Heart left ventricle (tissue), 16 donors: ENCODE measurements at regions not wholly inside any gene's neighbourhood (a gene's known extent, or its start where the extent isn't known, plus 50 kb on each side); places are given as distances from the start of the nearest gene placed in this dataset.

Source experiments
- ATAC-seq, 4 donors: fragments of 200-7000 bp; cut with Tn5 transposase; one replicate each; pipeline ENCODE4 v1.9.1; 2020 to 2022; ENCODE audit warnings: moderate library complexity in 4 of 4, mild to moderate bottlenecking in 3 of 4, moderate number of reproducible peaks in 1 of 4
- DNase-seq, 5 donors: peaks; one replicate each; pipeline ENCODE4 v3.0.0-alpha.2; 2020
- H3K27ac ChIP-seq, 12 donors: fragments of 200-600 bp; sonication (generic) in 4 of 12; one replicate each; pipeline versions ENCODE4 v1.5.0 to v1.8.0; 2016 to 2022; ENCODE audit warnings: mild to moderate bottlenecking in 2 of 12
- H3K27me3 ChIP-seq, 9 donors: fragments of 200-600 bp; sonication (generic) in 2 of 9; one replicate each; pipeline versions ENCODE4 v1.5.1 to v1.8.0; 2016 to 2022; ENCODE audit warnings: mild to moderate bottlenecking in 3 of 9
- H3K36me3 ChIP-seq, 9 donors: fragments of 200-600 bp; sonication (generic) in 2 of 9; one replicate each; pipeline versions ENCODE4 v1.5.0 to v1.8.0; 2018 to 2022; ENCODE audit warnings: mild to moderate bottlenecking in 2 of 9
- H3K4me1 ChIP-seq, 12 donors: fragments of 200-600 bp; sonication (generic) in 4 of 12; one replicate each; pipeline versions ENCODE4 v1.5.0 to v1.8.0; 2016 to 2022; ENCODE audit warnings: mild to moderate bottlenecking in 3 of 12
- H3K4me3 ChIP-seq, 12 donors: fragments of 200-600 bp; sonication (generic) in 4 of 12; one replicate each; pipeline versions ENCODE4 v1.5.0 to v1.8.0; 2017 to 2022; ENCODE audit warnings: mild to moderate bottlenecking in 9 of 12, moderate library complexity in 4 of 12
- H3K9me3 ChIP-seq, 12 donors: fragments of 200-600 bp; sonication (generic) in 4 of 12; one replicate each; pipeline versions ENCODE4 v1.5.0 to v1.8.0; 2016 to 2022; ENCODE audit warnings: mild to moderate bottlenecking in 1 of 12
- POLR2A ChIP-seq, 2 donors: fragments of 450-650 bp; IDR thresholded peaks; one replicate each; pipeline ENCODE4 v1.6.1; 2017; ENCODE audit warnings: antibody characterized with exemption in 2 of 2, mild to moderate bottlenecking in 2 of 2, moderate library complexity in 2 of 2
- WGBS, 4 donors: extraction: QIAGEN DNeasy Blood & Tissue Kit in 2 of 4; methylation state at CpG; one replicate each; pipeline versions ENCODE4 v1.1.5 to v1.1.7; 2013 to 2018; 5-methylcytosine and 5-hydroxymethylcytosine counted together
- intact Hi-C, 10 donors: fragments of 100-400 bp; cut with DNase I; formaldehyde crosslinking; loops; one replicate each; pipeline versions ENCODE4 v1.11.1 to v1.14.2; 2022
- TF ChIP-seq, protein P1 (sequence below), 12 donors: fragments of 200-600 bp; sonication (generic) in 4 of 12; IDR thresholded peaks; one replicate each; pipeline versions ENCODE4 v1.5.0 to v1.8.0; 2018 to 2022; ENCODE audit warnings: antibody characterized with exemption in 12 of 12, mild to moderate bottlenecking in 5 of 12
- donor health status: ischemic (EF 13 %, LVEDD 7.1; RV severe dilation, severe dysfunction).
- donor health status: healthy with polysubstance abuse.
- donor health status: DM: no; HTN: yes; CAD: no.
- donor health status: DM: no; HTN: no; CAD: no.
- donor health status: ischemic (EF 25% LVEDD 6.9; RV normal size, moderate dysfunction).
- donor health status: ischemic (EF 25% LVEDD 5.7; RV mildly dilated, moderate dysfunction).
- donor health status: healthy.
- donor health status: DM: yes; HTN: yes; CAD: no.
- donor health status: ischemic (EF 35%, LVEDD 5.7; RV mildly dilated, moderate dysfunction).
- donor health status: nonischemic (EF 11% LVEDD 7.7; RV severe dilation, severe dysfunction).
- donor health status: DM: yes; HTN: yes; CAD: no.
- donor health status: PGD.
- donor health status: ischemic (EF 29% LVEDD 5.4; RV normal size, mild dysfunction).
- donor health status: nonischemic (EF 23%, LVEDD 6.1; RV moderate dilation, normal function).

DNA sequence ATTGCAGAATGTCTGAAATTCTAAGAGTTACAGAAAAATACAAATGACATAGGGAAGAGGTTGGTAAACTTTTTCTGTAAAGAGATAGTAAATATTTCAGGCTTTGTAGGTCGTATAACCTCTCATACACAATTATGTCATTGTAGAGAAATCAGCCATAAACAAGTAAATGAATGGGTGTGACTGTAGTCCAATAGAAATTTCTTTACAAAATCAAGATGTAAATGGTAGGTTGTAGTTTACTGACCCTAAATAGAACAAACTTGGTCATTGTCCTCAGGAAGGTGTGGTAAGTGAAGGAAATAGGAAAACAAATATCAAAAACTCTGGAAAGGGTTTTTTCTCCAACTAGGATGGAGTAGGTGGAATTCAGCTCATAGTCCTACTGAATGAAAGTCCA is 415.5 kb upstream of the SPHKAP start:
- no peak overlapping the region for H3K4me3 ChIP-seq
- no peaks in the 10 kb centered on the region for H3K4me1 ChIP-seq
- DNase-seq (no peak), ATAC-seq (no peak)
- H3K27ac ChIP-seq = no peak overlapping the region
- 0% methylated on average over 1 of the region's 1 CpG for WGBS, 4 donors
- TF ChIP-seq, protein P1, sequence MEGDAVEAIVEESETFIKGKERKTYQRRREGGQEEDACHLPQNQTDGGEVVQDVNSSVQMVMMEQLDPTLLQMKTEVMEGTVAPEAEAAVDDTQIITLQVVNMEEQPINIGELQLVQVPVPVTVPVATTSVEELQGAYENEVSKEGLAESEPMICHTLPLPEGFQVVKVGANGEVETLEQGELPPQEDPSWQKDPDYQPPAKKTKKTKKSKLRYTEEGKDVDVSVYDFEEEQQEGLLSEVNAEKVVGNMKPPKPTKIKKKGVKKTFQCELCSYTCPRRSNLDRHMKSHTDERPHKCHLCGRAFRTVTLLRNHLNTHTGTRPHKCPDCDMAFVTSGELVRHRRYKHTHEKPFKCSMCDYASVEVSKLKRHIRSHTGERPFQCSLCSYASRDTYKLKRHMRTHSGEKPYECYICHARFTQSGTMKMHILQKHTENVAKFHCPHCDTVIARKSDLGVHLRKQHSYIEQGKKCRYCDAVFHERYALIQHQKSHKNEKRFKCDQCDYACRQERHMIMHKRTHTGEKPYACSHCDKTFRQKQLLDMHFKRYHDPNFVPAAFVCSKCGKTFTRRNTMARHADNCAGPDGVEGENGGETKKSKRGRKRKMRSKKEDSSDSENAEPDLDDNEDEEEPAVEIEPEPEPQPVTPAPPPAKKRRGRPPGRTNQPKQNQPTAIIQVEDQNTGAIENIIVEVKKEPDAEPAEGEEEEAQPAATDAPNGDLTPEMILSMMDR (IDR thresholded peaks at IDR 0.05) = no peak
- TF ChIP-seq POLR2A (IDR thresholded peaks at IDR 0.05) = no peak
- H3K9me3 ChIP-seq = no peaks in the 10 kb centered on the region
- no peaks in the 10 kb centered on the region for H3K36me3 ChIP-seq
- intact Hi-C loops = no loop called here
- H3K27me3 ChIP-seq = no peaks in the 10 kb centered on the region

DNA sequence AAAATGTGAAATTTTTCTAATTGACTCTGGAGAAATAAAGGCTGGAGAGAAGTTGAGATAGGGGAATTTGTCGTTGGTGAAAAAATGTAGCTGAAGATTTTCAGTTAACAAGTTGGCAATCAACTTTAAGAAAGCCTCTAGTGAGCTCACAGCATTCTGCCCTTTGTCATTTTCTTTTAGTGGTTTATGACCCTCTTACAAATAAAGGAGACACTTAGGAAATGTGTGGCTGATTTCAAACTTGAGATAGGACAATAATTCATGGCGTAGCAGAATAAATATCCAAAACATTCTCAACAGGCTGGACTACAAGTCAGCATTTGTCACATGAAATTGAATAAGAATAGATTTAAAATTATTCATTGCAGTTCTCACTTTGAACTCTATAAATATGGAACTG is 412.5 kb upstream of the SPHKAP start:
- no peak for DNase-seq
- Histone ChIP-seq H3K27me3 (no peaks in the 10 kb centered on the region), H3K27ac (no peak overlapping the region), H3K36me3 (no peaks in the 10 kb centered on the region), H3K4me1 (no peaks in the 10 kb centered on the region), H3K4me3 (no peak overlapping the region), H3K9me3 (no peaks in the 10 kb centered on the region)
- ATAC-seq = no peak
- TF ChIP-seq POLR2A (IDR thresholded peaks at IDR 0.05) = no peak
- TF ChIP-seq, protein P1 (IDR thresholded peaks at IDR 0.05) = no peak
- 50 to 56% (median 53%) methylated on average over 2 of the region's 2 CpGs for WGBS, 4 donors
- intact Hi-C loops = no loop called here

DNA sequence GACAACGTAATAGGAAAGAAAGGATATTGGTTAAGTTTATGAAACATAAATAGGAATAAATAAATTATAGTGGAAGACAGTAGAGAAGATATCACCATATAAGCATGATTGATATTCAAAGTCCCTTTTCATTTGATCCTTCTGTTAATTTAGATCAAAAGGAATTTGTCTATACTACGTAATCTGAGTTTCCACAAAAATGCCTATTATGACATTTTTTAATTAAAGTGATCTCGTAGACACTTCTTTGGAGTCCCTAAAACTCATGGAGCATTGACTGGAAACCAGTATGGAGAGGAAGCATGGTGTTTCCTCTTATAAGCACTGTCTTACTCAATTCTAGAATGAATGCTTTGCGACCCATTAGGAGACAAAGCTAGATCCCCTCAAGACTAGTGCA is 411.4 kb upstream of the SPHKAP start:
- H3K27ac ChIP-seq = no peak overlapping the region
- intact Hi-C loops = no loop called here
- ATAC-seq = no peak
- 53 to 74% (median 61%) methylated on average over 4 of the region's 4 CpGs for WGBS, 4 donors
- H3K9me3 ChIP-seq = peaks cover 0 to 6% (median 0%) of the 10 kb centered on the region in 12 donors
- H3K4me3 ChIP-seq = no peak overlapping the region
- DNase-seq = no peak
- H3K4me1 ChIP-seq = no peaks in the 10 kb centered on the region
- no peak for TF ChIP-seq POLR2A (IDR thresholded peaks at IDR 0.05)
- TF ChIP-seq, protein P1 (IDR thresholded peaks at IDR 0.05) = no peak
- H3K27me3 ChIP-seq = no peaks in the 10 kb centered on the region
- H3K36me3 ChIP-seq = no peaks in the 10 kb centered on the region

DNA sequence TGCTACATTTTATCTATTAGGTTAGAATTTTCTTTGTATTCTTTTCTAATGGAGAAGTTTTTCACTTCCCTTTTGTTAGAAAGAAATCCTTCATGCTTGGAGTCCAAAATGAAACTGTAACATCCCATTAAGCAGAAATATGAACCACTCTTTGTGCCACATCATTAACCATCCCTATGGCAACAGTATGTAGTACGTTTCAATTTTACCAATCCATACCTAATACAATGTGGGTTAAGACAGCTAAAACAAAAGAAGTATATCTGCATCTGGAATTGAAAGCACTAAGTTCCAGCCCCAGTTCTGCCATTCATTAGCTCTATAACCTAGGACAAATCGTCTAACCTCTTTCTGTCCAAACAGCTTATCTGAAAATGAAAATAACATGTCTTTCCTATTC is 409.2 kb upstream of the SPHKAP start:
- 65 to 83% (median 81%) methylated on average over 2 of the region's 2 CpGs for WGBS, 4 donors
- Histone ChIP-seq H3K4me3 (no peak overlapping the region), H3K27me3 (no peaks in the 10 kb centered on the region), H3K36me3 (no peaks in the 10 kb centered on the region), H3K27ac (no peak overlapping the region), H3K9me3 (peaks cover 0 to 6% (median 0%) of the 10 kb centered on the region in 12 donors), H3K4me1 (no peaks in the 10 kb centered on the region)
- DNase-seq = no peak
- intact Hi-C loops = no loop called here
- TF ChIP-seq, protein P1 (IDR thresholded peaks at IDR 0.05) = no peak
- no peak for TF ChIP-seq POLR2A (IDR thresholded peaks at IDR 0.05)
- no peak for ATAC-seq
